Activated T-cell treated with anti-CD3 and anti-CD28 coated beads, Interleukin-2, amount 50 U/mL, for 72 hours (primary cell): ENCODE measurements at regions not wholly inside any gene's neighbourhood (a gene's known extent, or its start where the extent isn't known, plus 50 kb on each side); places are given as distances from the start of the nearest gene placed in this dataset.
A peak's percentile ranks its signal among the peaks of the same experiment; 100 is the strongest.
"Not testable (repeated sequence)": the region's sequence is repeated elsewhere in the genome, so short reads cannot be mapped to it uniquely, and the experiment has no call there.

Experiments
- ATAC-seq, 2 donors: fragments of 150-1000 bp; cut with Tn5 transposase; replicated peaks in 1 of 2; 2 replicates each; pipeline ENCODE4 v1.10.0; 2021; ENCODE audit warnings: moderate library complexity in 2 of 2, mild to moderate bottlenecking in 1 of 2
- DNase-seq, 2 donors: peaks; one replicate each; pipeline ENCODE4 v3.0.0; 2021 to 2022; ENCODE audit warnings: mixed read lengths in 1 of 2
- H3K27ac Mint-ChIP-seq: one replicate; pipeline ENCODE4 v1.8.0; 2022; ENCODE audit warnings: mild to moderate bottlenecking, moderate library complexity, mixed read lengths
- H3K27me3 Mint-ChIP-seq: one replicate; pipeline ENCODE4 v1.8.0; 2022; ENCODE audit warnings: low read depth, mixed read lengths
- H3K36me3 Mint-ChIP-seq, 2 donors: one replicate each; pipeline ENCODE4 v1.8.0; 2022; ENCODE audit warnings: mixed read lengths in 2 of 2, mild to moderate bottlenecking in 1 of 2; ENCODE audit not compliant: insufficient read depth in 2 of 2
- H3K4me1 Mint-ChIP-seq: one replicate; pipeline ENCODE4 v1.8.0; 2022; ENCODE audit warnings: low read depth, mixed read lengths
- H3K4me3 Mint-ChIP-seq, 2 donors: one replicate each; pipeline ENCODE4 v1.8.0; 2022; ENCODE audit warnings: mild to moderate bottlenecking in 2 of 2, mixed read lengths in 2 of 2, moderate library complexity in 2 of 2
- H3K9me3 Mint-ChIP-seq, 2 donors: one replicate each; pipeline ENCODE4 v1.8.0; 2022; ENCODE audit warnings: mixed read lengths in 2 of 2

DNA sequence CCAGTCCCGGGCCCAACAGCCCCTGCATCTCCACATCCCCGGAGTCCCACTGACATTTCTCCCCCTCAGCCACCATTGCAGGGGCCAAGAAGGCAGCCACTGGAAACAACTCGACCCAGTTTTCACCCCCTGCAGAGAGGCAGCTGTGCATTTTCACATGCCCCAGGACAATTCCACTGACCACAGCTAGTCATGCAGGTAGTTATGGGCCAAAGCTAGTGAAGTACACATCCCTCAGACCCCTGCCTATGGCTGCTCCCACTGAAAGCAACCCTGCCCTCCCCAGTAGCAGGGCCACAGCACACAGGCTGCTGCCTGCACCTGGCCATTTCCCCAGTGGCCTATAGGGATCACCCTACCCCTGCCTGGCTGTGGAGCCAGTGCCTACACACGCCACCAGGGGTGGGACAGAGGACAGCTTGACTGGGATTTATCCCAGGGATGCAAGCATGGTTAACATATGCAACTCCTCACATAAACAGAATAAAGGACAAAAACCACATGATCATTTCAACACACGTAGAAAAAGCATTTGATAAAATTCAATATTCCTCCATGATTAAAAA lies 154.0 kb downstream of the NDUFA12 start:
- Mint-ChIP-seq H3K36me3 (no peaks in the 10 kb centered on the region), H3K4me3 (no peak overlapping the region), H3K27ac (no peak overlapping the region), H3K9me3 (peaks cover 2 to 4% of the 10 kb centered on the region in 2 donors), H3K27me3 (peaks cover 31% of the 10 kb centered on the region), H3K4me1 (peaks cover 5% of the 10 kb centered on the region)
- no peak for ATAC-seq
- no peak for DNase-seq

DNA sequence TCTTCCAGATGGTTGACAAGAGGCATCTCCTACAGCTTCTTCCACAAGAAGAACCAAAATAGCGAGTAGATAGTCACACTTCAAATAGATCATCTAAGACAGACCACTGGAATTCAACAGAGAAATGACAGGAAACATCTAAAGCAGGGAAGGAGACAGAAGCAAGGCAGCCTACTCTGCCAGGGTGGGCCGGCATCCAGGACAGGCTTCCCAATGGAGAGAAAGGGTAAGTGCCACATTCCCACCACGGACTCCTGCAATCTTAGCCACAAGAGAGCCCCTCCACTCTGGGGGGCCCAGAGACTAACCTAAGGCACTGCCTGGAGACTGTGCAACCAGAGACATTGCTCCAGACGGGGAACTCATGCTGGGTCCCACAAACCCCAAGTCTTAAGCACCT lies 154.5 kb downstream of the NDUFA12 start:
- Mint-ChIP-seq H3K4me3 (no peak overlapping the region), H3K27ac (no peak overlapping the region), H3K36me3 (no peaks in the 10 kb centered on the region), H3K9me3 (peaks cover 2 to 4% of the 10 kb centered on the region in 2 donors), H3K4me1 (peaks cover 5% of the 10 kb centered on the region), H3K27me3 (peaks cover 31% of the 10 kb centered on the region)
- no peak for ATAC-seq
- DNase-seq, result no peak

DNA sequence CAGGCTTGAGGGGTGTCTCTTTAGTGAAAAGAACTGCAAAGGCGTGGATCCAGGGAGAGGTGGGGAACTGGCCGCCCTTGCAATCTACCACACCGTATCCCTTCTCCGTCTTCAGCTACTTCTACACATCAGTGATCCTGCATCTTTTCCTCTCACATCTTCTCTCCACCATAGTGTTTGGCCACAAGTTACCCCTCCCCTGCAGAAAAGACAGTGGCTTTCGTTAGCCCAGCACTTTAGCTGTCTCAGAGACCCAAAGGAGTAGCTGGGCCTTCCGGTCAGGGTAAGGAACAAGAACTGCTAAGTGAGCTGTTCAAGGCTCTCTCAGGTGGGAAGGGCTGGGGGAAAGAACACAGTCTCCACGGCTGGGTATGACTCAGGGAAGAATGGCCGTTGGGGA lies 158.4 kb downstream of the NDUFA12 start:
- H3K4me1 Mint-ChIP-seq, result no peaks in the 10 kb centered on the region
- H3K27ac Mint-ChIP-seq, result no peak overlapping the region
- peaks cover 10% of the 10 kb centered on the region for H3K27me3 Mint-ChIP-seq
- H3K36me3 Mint-ChIP-seq, result no peaks in the 10 kb centered on the region
- H3K9me3 Mint-ChIP-seq, result peaks cover 2 to 4% of the 10 kb centered on the region in 2 donors
- H3K4me3 Mint-ChIP-seq, result no peak overlapping the region
- ATAC-seq (no peak), DNase-seq (no peak)

DNA sequence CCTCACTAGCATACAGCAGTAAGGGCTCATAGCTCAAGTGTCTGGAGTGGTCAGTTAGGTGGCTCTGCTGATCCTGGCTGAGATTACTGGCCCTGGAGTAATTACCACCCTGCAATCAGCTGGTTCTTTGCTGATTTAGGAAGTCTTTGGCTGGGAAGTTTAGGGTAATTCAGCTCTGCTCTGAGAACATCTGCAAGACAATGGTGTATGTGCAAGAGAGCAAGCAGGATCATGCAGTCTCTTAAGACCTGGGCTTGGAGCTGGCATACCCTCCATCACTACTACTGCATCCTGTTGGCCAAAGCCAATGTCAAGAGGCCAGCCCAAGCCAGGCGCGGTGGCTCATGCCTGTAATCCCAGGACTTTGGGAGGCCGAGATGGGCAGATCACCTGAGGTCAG lies 159.0 kb downstream of the NDUFA12 start:
- DNase-seq, result no peak
- Mint-ChIP-seq H3K36me3 (no peaks in the 10 kb centered on the region), H3K27me3 (peaks cover 10% of the 10 kb centered on the region), H3K27ac (no peak overlapping the region), H3K9me3 (peaks cover 2 to 4% of the 10 kb centered on the region in 2 donors), H3K4me1 (no peaks in the 10 kb centered on the region), H3K4me3 (no peak overlapping the region)
- ATAC-seq, result no peak

- no peak overlapping the region for H3K27ac Mint-ChIP-seq
- DNase-seq, result no peak
- no peak for ATAC-seq
These were observed 161.4 kb downstream of the NDUFA12 start for GRCh38 chr12:94841904-94842610.

DNA sequence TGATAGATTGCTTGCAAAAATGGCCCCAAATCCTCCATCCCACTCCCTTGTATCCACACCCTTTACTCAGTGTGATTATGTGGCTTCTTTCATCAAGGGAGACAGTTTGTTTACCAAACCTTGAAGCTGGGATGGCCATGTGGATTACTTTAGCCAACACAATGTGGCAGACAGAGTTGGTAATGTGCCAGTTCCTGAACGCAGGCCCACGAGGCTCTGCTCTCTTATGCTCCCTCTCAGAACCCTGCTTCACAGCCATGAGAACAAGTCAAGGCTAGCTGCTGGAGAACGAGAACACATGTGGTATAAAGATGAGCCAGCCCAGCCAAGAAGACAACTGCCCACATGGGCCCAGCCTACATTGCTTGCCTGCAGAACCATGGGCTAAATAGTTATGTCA lies 162.3 kb downstream of the NDUFA12 start:
- Mint-ChIP-seq H3K9me3 (no peaks in the 10 kb centered on the region), H3K27ac (no peak overlapping the region), H3K4me3 (no peak overlapping the region), H3K36me3 (no peaks in the 10 kb centered on the region), H3K4me1 (no peaks in the 10 kb centered on the region), H3K27me3 (no peaks in the 10 kb centered on the region)
- ATAC-seq, result no peak
- DNase-seq, result no peak

More at GRCh38 chr12:94841904-94842610, 161.4 kb downstream of the NDUFA12 start:
- no peaks in the 10 kb centered on the region for H3K36me3 Mint-ChIP-seq
- H3K9me3 Mint-ChIP-seq, result no peaks in the 10 kb centered on the region
- no peaks in the 10 kb centered on the region for H3K4me1 Mint-ChIP-seq
- peaks cover 4% of the 10 kb centered on the region for H3K27me3 Mint-ChIP-seq
- H3K4me3 Mint-ChIP-seq, result no peak overlapping the region

DNA sequence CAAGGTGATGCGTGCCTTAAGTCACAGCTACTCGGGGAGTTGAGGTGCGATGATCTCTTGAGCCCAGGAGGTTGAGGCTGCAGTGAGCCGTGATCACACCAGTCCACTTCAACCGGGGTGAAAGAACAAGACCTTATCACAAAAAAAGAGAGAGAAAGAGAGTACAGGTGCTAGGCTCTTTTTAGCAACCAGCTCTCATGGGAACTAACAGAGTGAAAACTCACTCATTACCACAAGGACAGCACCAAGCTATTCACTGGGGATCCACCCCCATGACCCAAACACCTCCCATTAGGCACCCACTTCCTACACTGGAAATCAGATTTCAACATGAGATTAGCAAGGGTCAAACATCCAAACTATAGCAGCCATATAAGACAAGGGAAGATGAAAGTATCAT lies 164.2 kb downstream of the NDUFA12 start:
- Mint-ChIP-seq H3K36me3 (no peaks in the 10 kb centered on the region), H3K4me1 (no peaks in the 10 kb centered on the region), H3K9me3 (no peaks in the 10 kb centered on the region), H3K27me3 (no peaks in the 10 kb centered on the region), H3K27ac (no peak overlapping the region), H3K4me3 (no peak overlapping the region)
- ATAC-seq (no peak), DNase-seq (no peak)

GRCh38 chr12:94836952-94837670 lies 166.4 kb downstream of the NDUFA12 start:
- not testable (repeated sequence) for H3K36me3 Mint-ChIP-seq, H3K4me1 Mint-ChIP-seq, H3K27ac Mint-ChIP-seq, H3K27me3 Mint-ChIP-seq, H3K9me3 Mint-ChIP-seq, DNase-seq, ATAC-seq, H3K4me3 Mint-ChIP-seq

DNA sequence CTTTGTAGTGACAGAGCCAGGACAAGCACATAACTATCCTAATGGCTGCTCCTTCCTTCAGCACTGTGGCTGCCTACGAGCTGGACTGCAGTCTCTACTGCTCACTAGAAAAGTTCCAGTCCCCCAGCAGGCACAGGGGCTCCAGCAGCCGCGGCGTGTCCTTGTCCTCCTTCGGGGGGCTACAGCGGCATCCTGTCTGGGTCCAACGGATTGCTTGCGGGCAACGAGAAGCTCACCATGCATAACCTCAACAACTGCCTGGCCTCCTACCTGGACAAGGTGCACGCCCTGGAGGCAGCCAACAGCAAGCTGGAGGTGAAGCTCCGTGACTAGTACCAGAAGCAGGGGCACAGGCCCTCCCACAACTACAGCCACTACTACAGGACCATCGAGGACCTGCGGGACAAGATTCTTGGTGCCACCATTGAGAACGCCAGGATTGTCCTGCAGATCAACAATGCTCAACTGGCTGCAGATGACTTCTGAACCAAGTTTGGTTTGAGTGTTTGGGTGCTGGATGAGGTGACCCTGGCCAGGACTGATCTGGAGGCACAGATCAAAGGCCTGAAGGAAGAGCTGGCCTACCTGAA lies 169.4 kb downstream of the NDUFA12 start:
- Mint-ChIP-seq H3K27ac (no peak overlapping the region), H3K36me3 (no peaks in the 10 kb centered on the region), H3K27me3 (no peaks in the 10 kb centered on the region), H3K9me3 (no peaks in the 10 kb centered on the region), H3K4me1 (peaks cover 26% of the 10 kb centered on the region), H3K4me3 (no peak overlapping the region)
- ATAC-seq, result no peak
- DNase-seq, result no peak

GRCh38 chr12:94832780-94833681 lies 170.5 kb downstream of the NDUFA12 start:
- H3K4me1 Mint-ChIP-seq, result peaks cover 26% of the 10 kb centered on the region
- H3K27me3 Mint-ChIP-seq, result no peaks in the 10 kb centered on the region
- H3K27ac Mint-ChIP-seq, result peak overlapping the region; percentile 30
- DNase-seq (no peak), ATAC-seq (no peak)
- no peaks in the 10 kb centered on the region for H3K36me3 Mint-ChIP-seq
- no peaks in the 10 kb centered on the region for H3K9me3 Mint-ChIP-seq
- no peak overlapping the region for H3K4me3 Mint-ChIP-seq

DNA sequence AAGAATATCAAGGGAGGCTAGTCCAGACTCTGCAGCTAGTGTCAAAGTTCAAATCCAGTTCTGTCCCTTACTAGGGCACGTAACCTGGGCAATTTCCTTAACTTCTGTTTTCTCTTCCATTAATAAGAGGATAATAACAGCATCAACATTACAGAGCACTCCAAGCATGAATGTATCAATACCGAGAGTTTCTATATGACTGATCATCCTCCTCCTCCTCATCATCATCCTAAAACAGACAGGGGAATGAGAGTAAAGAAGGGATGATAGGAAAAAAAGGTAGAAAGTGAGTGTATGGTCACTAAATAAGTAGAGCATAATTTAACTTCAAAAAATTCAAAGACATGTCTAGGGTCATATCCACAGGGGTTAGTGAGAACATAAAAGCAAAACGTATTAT lies 171.4 kb downstream of the NDUFA12 start:
- no peaks in the 10 kb centered on the region for H3K36me3 Mint-ChIP-seq
- H3K4me1 Mint-ChIP-seq, result peaks cover 26% of the 10 kb centered on the region
- H3K4me3 Mint-ChIP-seq, result no peak overlapping the region
- ATAC-seq (no peak), DNase-seq (no peak)
- H3K27me3 Mint-ChIP-seq, result no peaks in the 10 kb centered on the region
- H3K9me3 Mint-ChIP-seq, result peaks cover 0 to 2% of the 10 kb centered on the region in 2 donors
- no peak overlapping the region for H3K27ac Mint-ChIP-seq

GRCh38 chr12:94831081-94831751 lies 172.3 kb downstream of the NDUFA12 start:
- peak overlapping the region; percentile 72 for H3K27ac Mint-ChIP-seq
- peak; percentile 58 to 60 for DNase-seq
- peaks cover 26% of the 10 kb centered on the region for H3K4me1 Mint-ChIP-seq
- peak overlapping the region; percentile 70 to 71 for H3K4me3 Mint-ChIP-seq
- no peaks in the 10 kb centered on the region for H3K27me3 Mint-ChIP-seq
- no peaks in the 10 kb centered on the region for H3K36me3 Mint-ChIP-seq
- H3K9me3 Mint-ChIP-seq, result peaks cover 0 to 2% of the 10 kb centered on the region in 2 donors
- peak; percentile 87 to 88 for ATAC-seq
